Mesenchymal stem cell (in vitro differentiated cells and primary cell): ENCODE measurements at regions not wholly inside any gene's neighbourhood (a gene's known extent, or its start where the extent isn't known, plus 50 kb on each side); places are given as distances from the start of the nearest gene placed in this dataset.
A peak's percentile ranks its signal among the peaks of the same experiment; 100 is the strongest.

ENCODE experiments used
- DNase-seq: peaks from one replicate; pipeline ENCODE4 v3.0.0-alpha.2; 2013
- H2AFZ ChIP-seq: one replicate; pipeline ENCODE4 v1.6.1; 2013; ENCODE audit warnings: low read depth, mild to moderate bottlenecking, control low read depth, inconsistent platforms, low read length, moderate library complexity
- H2AK5ac ChIP-seq: 2 replicates; pipeline ENCODE4 v1.6.1; 2013; ENCODE audit warnings: low read length, moderate library complexity, mild to moderate bottlenecking, inconsistent platforms; ENCODE audit not compliant: severe bottlenecking
- H2BK120ac ChIP-seq: one replicate; pipeline ENCODE4 v1.6.1; 2013; ENCODE audit warnings: low read depth, mild to moderate bottlenecking, inconsistent platforms, low read length, moderate library complexity
- H2BK12ac ChIP-seq, 2 experiments: one replicate each; pipeline ENCODE4 v1.6.1; 2013; ENCODE audit warnings: inconsistent platforms in 2 of 2, low read length in 2 of 2, mild to moderate bottlenecking in 2 of 2, moderate library complexity in 2 of 2, control low read depth in 1 of 2
- H2BK15ac ChIP-seq: one replicate; pipeline ENCODE4 v1.6.1; 2013; ENCODE audit warnings: mild to moderate bottlenecking, low read depth, inconsistent platforms; ENCODE audit not compliant: poor library complexity, severe bottlenecking
- H2BK5ac ChIP-seq: 2 replicates; pipeline ENCODE4 v1.6.1; 2013; ENCODE audit warnings: low read depth, mild to moderate bottlenecking, low read length, control low read depth, inconsistent platforms; ENCODE audit not compliant: poor library complexity, severe bottlenecking
- H3K14ac ChIP-seq, 2 experiments: one replicate each; pipeline ENCODE4 v1.6.1; 2013; ENCODE audit warnings: inconsistent platforms in 2 of 2, low read length in 2 of 2, control low read depth in 1 of 2, mild to moderate bottlenecking in 1 of 2, moderate library complexity in 1 of 2
- H3K18ac ChIP-seq, 2 experiments: one replicate each; pipeline ENCODE4 v1.6.1; 2013; ENCODE audit warnings: inconsistent platforms in 2 of 2, low read length in 2 of 2, control low read depth in 1 of 2, low read depth in 1 of 2, mild to moderate bottlenecking in 1 of 2
- H3K23ac ChIP-seq, 2 experiments: one replicate each; pipeline ENCODE4 v1.6.1; 2013; ENCODE audit warnings: inconsistent platforms in 2 of 2, low read length in 2 of 2, mild to moderate bottlenecking in 2 of 2, moderate library complexity in 2 of 2, control low read depth in 1 of 2
- H3K27ac ChIP-seq: 2 replicates; pipeline ENCODE4 v1.5.1; 2013; ENCODE audit warnings: mild to moderate bottlenecking, moderate library complexity, low read length, control low read depth, inconsistent platforms; ENCODE audit not compliant: poor library complexity, severe bottlenecking
- H3K27me3 ChIP-seq, 2 experiments: 2 replicates each; pipeline versions ENCODE4 v1.6.1 to v1.7.0; 2013; ENCODE audit warnings: low read length in 2 of 2, mild to moderate bottlenecking in 2 of 2, moderate library complexity in 2 of 2, control low read depth in 1 of 2, inconsistent platforms in 1 of 2; ENCODE audit not compliant: control insufficient read depth in 1 of 2, insufficient read depth in 1 of 2
- H3K36me3 ChIP-seq, 2 experiments: 2 replicates each; pipeline versions ENCODE4 v1.6.1 to v1.7.0; 2013; ENCODE audit warnings: low read length in 2 of 2, control low read depth in 1 of 2, inconsistent platforms in 1 of 2, low read depth in 1 of 2, mild to moderate bottlenecking in 1 of 2; ENCODE audit not compliant: insufficient read depth in 2 of 2, control insufficient read depth in 1 of 2
- H3K4ac ChIP-seq, 2 experiments: one replicate each; pipeline ENCODE4 v1.6.1; 2013; ENCODE audit warnings: inconsistent platforms in 2 of 2, low read length in 2 of 2, mild to moderate bottlenecking in 2 of 2, moderate library complexity in 2 of 2, control low read depth in 1 of 2, low read depth in 1 of 2
- H3K4me1 ChIP-seq: 2 replicates; pipeline ENCODE4 v1.6.1; 2013; ENCODE audit warnings: low read depth, low read length, control low read depth; ENCODE audit not compliant: control insufficient read depth, insufficient read depth
- H3K4me2 ChIP-seq: 2 replicates; pipeline ENCODE4 v1.6.1; 2013; ENCODE audit warnings: low read length, mild to moderate bottlenecking, inconsistent platforms; ENCODE audit not compliant: poor library complexity, severe bottlenecking
- H3K4me3 ChIP-seq, 2 experiments: 2 replicates each; pipeline versions ENCODE4 v1.5.1 to v1.7.0; 2013; ENCODE audit warnings: low read length in 2 of 2, mild to moderate bottlenecking in 2 of 2, control low read depth in 1 of 2, low read depth in 1 of 2; ENCODE audit not compliant: insufficient read depth in 1 of 2
- H3K79me1 ChIP-seq: replicated peaks from 2 replicates; pipeline ENCODE4 v1.6.1; 2013; ENCODE audit warnings: mild to moderate bottlenecking, control low read depth, low read length, inconsistent platforms; ENCODE audit not compliant: poor library complexity, severe bottlenecking
- H3K9ac ChIP-seq: 2 replicates; pipeline ENCODE4 v1.7.0; 2013; ENCODE audit warnings: mild to moderate bottlenecking, low read length, moderate library complexity
- H3K9me3 ChIP-seq: 2 replicates; pipeline ENCODE4 v1.7.0; 2013; ENCODE audit warnings: mild to moderate bottlenecking, low read length; ENCODE audit not compliant: control insufficient read depth
- H4K8ac ChIP-seq: one replicate; pipeline ENCODE4 v1.6.1; 2013; ENCODE audit warnings: inconsistent platforms, mild to moderate bottlenecking, low read length, moderate library complexity
- H4K91ac ChIP-seq: one replicate; pipeline ENCODE4 v1.6.1; 2013; ENCODE audit warnings: mild to moderate bottlenecking, low read length, inconsistent platforms
- WGBS: methylation state at CpG from one replicate; pipeline ENCODE4 v1.1.7; 2013; ENCODE audit warnings: mixed read lengths; 5-methylcytosine and 5-hydroxymethylcytosine counted together

- no peak overlapping the region for H3K18ac ChIP-seq
- H3K14ac ChIP-seq: no peak overlapping the region
- H2AFZ ChIP-seq: no peak overlapping the region
- H3K4me1 ChIP-seq: no peaks in the 10 kb centered on the region
- H3K27ac ChIP-seq: no peak overlapping the region
- no peak overlapping the region for H4K91ac ChIP-seq
- no peaks in the 10 kb centered on the region for H3K27me3 ChIP-seq
- no peak overlapping the region for H2BK15ac ChIP-seq
- WGBS: 57% methylated on average over 1 of the region's 2 CpGs
- H3K23ac ChIP-seq: no peak overlapping the region
- no peak overlapping the region for H3K4ac ChIP-seq
- no peak overlapping the region for H3K4me3 ChIP-seq
- H2BK5ac ChIP-seq: no peak overlapping the region
- no peak overlapping the region for H2BK120ac ChIP-seq
- H3K79me1 ChIP-seq: no peaks in the 10 kb centered on the region
- no peak overlapping the region for H3K9ac ChIP-seq
- no peak overlapping the region for H2AK5ac ChIP-seq
- no peak for DNase-seq
- no peaks in the 10 kb centered on the region for H3K9me3 ChIP-seq
- H2BK12ac ChIP-seq: no peak overlapping the region
- H3K36me3 ChIP-seq: no peaks in the 10 kb centered on the region
- no peak overlapping the region for H4K8ac ChIP-seq
- H3K4me2 ChIP-seq: no peak overlapping the region
Observed at GRCh38 chr6:73968221-73968757, 272.3 kb downstream of the CD109 start.

- no peak overlapping the region for H4K8ac ChIP-seq
- no peak overlapping the region for H3K23ac ChIP-seq
- H2BK120ac ChIP-seq: no peak overlapping the region
- H3K4me3 ChIP-seq: no peak overlapping the region
- no peak overlapping the region for H2BK5ac ChIP-seq
- no peaks in the 10 kb centered on the region for H3K79me1 ChIP-seq
- no peak overlapping the region for H3K14ac ChIP-seq
- no peaks in the 10 kb centered on the region for H3K4me1 ChIP-seq
- DNase-seq: peak; percentile 19
- H4K91ac ChIP-seq: no peak overlapping the region
- peak overlapping the region in 1 of 2 experiments; percentile 18 for H2BK12ac ChIP-seq
- H2AFZ ChIP-seq: no peak overlapping the region
- H3K9ac ChIP-seq: no peak overlapping the region
- no peak overlapping the region for H2BK15ac ChIP-seq
- H3K9me3 ChIP-seq: no peaks in the 10 kb centered on the region
- WGBS: 7% methylated on average over 1 of the region's 1 CpG
- no peak overlapping the region for H3K18ac ChIP-seq
- peak overlapping the region in 1 of 2 experiments; percentile 79 for H3K4ac ChIP-seq
- no peaks in the 10 kb centered on the region for H3K36me3 ChIP-seq
- H3K27me3 ChIP-seq: no peaks in the 10 kb centered on the region
- no peak overlapping the region for H3K27ac ChIP-seq
- H2AK5ac ChIP-seq: no peak overlapping the region
- H3K4me2 ChIP-seq: no peak overlapping the region
Observed at GRCh38 chr6:73965539-73966029, 269.6 kb downstream of the CD109 start.

DNA sequence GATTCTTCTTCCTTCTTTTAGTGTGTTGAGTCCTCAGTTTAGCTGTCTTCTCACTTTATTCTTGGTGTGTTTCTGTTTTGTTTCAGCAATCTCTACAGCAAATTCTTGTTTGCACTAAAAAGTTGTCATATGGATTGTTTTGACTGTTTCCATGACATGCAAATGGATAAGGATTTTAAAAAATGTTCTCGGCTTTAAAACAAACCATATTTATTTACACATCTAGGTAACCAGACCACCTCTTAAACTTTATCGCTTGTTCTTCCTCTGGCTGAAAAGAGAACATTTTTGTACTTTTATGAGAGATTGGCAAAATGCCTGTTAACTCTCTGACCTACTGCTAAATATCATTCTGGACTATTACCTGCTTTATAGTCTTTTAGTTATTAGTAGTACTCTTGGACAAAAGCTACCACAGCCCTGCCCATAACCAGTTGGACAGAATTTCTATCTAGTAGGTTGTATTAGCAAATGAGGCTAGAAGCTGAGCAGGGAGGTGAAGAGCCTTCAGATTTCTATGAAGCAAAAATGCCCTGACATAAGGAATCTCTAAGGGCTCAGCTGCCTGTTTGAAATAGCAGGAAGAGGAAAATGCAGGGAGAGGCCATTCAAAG is 268.3 kb downstream of the CD109 start:
- H3K9ac ChIP-seq: no peak overlapping the region
- WGBS: no CpG with 5 or more reads among the region's 2 CpGs
- no peak overlapping the region for H2AFZ ChIP-seq

DNA sequence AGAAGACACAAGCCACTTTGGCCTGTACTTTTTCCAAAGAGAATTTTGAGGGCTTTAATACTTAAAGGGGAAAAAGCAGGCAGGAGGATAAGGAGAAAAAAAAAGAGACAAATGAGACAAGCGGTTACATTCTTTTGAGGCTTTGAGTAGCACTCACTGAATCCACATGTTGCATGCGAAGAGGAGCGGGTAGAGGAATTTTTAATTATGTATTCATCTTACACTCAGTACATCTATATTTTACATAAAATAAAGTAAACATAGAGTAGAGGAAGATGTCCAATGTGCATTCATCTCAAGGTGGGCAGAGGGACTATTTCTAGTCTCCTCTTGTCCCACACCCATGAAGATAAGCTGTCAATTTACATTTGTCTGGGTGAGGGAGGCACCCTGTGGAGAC is 266.9 kb downstream of the CD109 start:
- Histone ChIP-seq H3K79me1 (no peaks in the 10 kb centered on the region), H3K18ac (no peak overlapping the region)

More for the DNA sequence above, 268.3 kb downstream of the CD109 start:
- H3K23ac ChIP-seq: no peak overlapping the region
- no peak overlapping the region for H2BK15ac ChIP-seq
- no peak overlapping the region for H2BK12ac ChIP-seq
- no peak overlapping the region for H4K91ac ChIP-seq
- no peak overlapping the region for H2BK120ac ChIP-seq
- no peaks in the 10 kb centered on the region for H3K36me3 ChIP-seq
- no peaks in the 10 kb centered on the region for H3K79me1 ChIP-seq
- H3K4me3 ChIP-seq: no peak overlapping the region
- no peak overlapping the region for H3K4me2 ChIP-seq
- H3K14ac ChIP-seq: no peak overlapping the region
- no peak overlapping the region for H3K27ac ChIP-seq
- no peak overlapping the region for H2BK5ac ChIP-seq
- no peaks in the 10 kb centered on the region for H3K9me3 ChIP-seq
- H3K18ac ChIP-seq: no peak overlapping the region
- H4K8ac ChIP-seq: no peak overlapping the region
- H3K27me3 ChIP-seq: no peaks in the 10 kb centered on the region
- H3K4me1 ChIP-seq: no peaks in the 10 kb centered on the region
- no peak overlapping the region for H3K4ac ChIP-seq
- DNase-seq: peak; percentile 41
- H2AK5ac ChIP-seq: no peak overlapping the region

More for the DNA sequence above, 266.9 kb downstream of the CD109 start:
- no peak overlapping the region for H4K8ac ChIP-seq
- no peak overlapping the region for H2AFZ ChIP-seq
- no peak overlapping the region for H2BK5ac ChIP-seq
- H3K27me3 ChIP-seq: no peaks in the 10 kb centered on the region
- no peak overlapping the region for H3K4ac ChIP-seq
- no peak overlapping the region for H3K4me3 ChIP-seq
- H4K91ac ChIP-seq: no peak overlapping the region
- no peaks in the 10 kb centered on the region for H3K9me3 ChIP-seq
- no peak overlapping the region for H2AK5ac ChIP-seq
- no peak overlapping the region for H3K9ac ChIP-seq
- no peak overlapping the region for H3K14ac ChIP-seq
- no peak for DNase-seq
- no peak overlapping the region for H2BK120ac ChIP-seq
- H3K23ac ChIP-seq: no peak overlapping the region
- no peaks in the 10 kb centered on the region for H3K36me3 ChIP-seq
- no CpG with 5 or more reads among the region's 3 CpGs for WGBS
- H3K4me1 ChIP-seq: no peaks in the 10 kb centered on the region
- no peak overlapping the region for H3K27ac ChIP-seq
- H3K4me2 ChIP-seq: no peak overlapping the region
- no peak overlapping the region for H2BK12ac ChIP-seq
- no peak overlapping the region for H2BK15ac ChIP-seq
